ENCODE measurements at regions not wholly inside any gene's neighbourhood (a gene's known extent, or its start where the extent isn't known, plus 50 kb on each side); places are given as distances from the start of the nearest gene placed in this dataset.

DNA sequence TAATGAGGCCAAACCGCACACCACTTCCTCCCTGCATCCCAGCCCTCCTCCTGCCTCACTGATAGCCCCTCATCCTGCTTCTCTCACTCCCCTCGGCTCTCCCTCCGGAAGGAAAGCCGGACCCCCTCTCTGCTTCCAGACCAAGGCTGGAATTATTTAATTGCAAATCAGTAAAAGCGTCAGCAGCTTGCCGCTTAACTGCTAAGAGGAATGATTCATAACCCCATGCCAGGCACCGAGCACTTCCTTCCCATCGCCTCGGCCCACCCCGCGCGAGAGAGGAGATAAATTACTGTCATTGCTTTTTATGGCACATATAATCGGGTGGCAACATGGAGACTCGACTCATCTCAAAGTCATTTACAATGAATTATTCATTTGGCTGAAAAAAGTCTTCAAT is 77.3 kb downstream of the UBIAD1 start:
- TF ChIP-seq GATA3 (IDR thresholded peaks at IDR 0.05; ENCODE audit: low read depth, low read length) (no peak), GATA2 (IDR thresholded peaks at IDR 0.05; ENCODE audit: low read depth, low read length) (no peak)

All from SH-SY5Y (cell line).